Activated CD4-positive, alpha-beta T cell treated with anti-CD3 and anti-CD28 coated beads for 4 hours (primary cell): ENCODE measurements at regions not wholly inside any gene's neighbourhood (a gene's known extent, or its start where the extent isn't known, plus 50 kb on each side); places are given as distances from the start of the nearest gene placed in this dataset.
"Not testable (repeated sequence)": the region's sequence is repeated elsewhere in the genome, so short reads cannot be mapped to it uniquely, and the experiment has no call there.

Experiments
- DNase-seq, 2 donors: peaks; one replicate each; pipeline ENCODE4 v3.0.0-alpha.2; 2020

DNA sequence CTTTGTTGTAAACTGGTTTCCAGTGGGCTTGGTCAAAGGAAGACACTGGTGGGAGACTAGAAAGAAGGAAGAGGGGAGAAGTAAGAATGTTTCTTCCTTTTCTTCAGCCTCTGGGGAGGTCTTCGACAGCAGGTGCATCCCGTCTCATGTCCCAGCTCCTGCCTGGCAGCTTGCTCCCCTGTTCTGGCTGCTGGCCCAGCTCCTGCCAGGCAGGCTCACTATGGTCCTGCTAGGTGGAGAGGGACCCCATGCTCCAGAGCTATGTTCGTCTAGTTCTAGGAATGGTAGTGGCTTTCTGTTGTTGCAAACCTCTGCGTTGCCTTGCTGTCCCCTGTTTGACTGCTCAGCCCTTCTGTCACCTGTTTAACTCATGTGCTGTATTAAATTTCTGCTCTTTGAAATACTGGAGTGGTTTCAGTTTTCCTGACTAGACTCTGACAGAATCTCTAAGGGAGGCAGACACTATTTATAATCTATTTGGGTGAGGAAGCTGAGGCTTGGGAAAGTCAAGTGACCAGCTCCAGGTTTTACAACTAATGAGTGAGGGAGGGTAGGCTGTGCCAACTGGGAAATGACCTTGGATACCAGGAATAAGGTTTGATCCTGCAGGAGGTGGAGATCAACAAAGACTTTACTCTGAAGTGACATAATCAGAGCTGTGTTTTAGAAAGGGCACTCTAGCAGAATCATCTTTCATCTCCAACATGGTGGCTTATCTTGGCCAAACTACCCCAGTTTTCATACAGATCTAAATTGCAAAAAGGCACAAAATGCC is 94.7 kb upstream of the DDHD1 start:
- no peak for DNase-seq

DNA sequence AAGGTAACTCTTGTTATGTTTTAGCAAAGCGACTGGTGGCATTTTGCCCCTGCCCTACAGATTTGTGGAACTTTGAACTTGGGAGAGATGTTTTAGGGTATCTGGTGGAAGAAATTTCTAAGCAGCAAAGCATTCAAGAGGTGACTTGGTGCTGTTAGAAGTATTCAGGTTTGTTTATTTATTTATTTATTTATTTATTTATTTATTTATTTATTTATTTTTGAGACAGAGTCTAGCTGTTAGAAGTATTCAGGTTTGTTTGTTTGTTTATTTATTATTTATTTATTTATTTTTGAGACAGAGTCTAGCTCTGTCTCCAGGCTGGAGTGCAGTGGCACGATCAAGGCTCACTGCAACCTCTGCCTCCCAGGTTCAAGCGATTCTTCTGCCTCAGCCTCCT is 89.8 kb upstream of the DDHD1 start:
- not testable (repeated sequence) for DNase-seq

DNA sequence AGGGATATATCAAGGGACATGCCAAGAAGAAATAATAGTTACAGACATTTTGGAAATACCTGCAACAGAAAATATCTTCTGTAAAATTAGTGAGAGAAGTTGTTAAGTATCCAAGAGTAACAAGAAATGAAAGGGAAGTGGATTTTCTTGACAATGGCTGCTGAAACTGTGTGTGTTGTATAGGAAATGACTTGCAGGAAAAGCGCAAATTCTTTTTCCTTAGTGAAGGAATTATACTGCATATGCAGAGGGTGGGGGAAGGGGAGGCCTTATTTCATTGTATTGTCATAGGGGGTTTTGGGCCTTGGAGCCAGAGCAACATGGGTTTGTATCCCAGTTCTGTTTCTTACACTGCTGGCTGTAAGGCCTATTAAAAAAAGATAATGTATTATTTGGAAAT is 84.4 kb upstream of the DDHD1 start:
- DNase-seq, result no peak

DNA sequence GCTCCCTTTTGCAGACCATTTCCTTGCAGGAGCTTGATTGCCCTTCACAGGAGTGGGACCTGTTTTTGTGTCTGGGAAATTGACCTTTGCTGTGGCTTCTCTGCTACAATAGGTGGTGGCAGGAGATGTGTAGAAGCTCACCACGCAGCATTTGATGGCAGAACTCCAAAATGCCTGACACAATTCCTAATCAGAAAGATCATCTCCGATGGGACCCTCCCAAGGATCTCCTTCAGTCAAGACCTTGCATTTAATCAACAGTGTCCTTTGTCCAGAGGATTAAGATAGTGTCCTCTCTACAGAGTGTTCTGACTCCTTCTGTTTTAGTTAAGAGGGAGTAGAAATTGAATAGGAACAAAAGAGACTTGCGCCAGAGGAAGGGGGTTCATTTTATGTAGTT is 83.6 kb upstream of the DDHD1 start:
- no peak for DNase-seq

DNA sequence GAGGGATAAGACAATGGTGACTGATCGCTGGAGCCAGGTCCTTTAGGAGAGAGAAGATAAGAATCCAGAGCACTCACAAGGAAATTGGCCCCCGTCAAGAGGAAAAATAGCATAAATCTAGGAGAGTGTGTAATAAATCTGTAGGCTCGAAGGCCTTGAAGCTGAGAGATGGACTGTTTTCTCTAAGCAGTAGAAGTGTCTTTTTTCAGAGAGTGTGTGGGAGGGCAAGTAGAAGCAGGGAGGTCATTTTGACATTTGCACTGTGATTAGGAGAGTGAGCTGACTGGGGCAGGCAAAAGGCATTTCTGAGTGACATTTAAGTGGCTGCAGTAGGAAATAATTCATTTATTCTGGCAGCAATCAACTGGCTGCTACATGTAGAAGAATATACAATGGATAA is 78.0 kb upstream of the DDHD1 start:
- DNase-seq, result no peak

DNA sequence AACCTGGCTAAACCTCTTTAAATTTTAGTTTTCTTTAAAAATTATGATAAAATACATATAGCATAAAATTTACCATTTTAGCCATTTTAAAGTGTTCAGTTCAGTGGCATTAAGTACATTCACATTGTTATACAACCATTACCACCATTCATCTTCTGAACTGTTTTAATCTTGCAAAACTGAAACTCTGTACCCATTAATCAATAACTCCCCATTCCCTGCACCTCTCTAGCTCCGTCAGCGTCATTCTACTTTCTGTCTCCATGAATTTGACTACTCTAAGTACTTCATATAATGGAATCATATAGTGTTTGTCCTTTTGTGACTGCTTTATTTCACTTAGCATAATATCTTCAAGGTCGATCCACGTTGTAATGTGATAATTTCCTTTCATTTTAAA is 75.8 kb upstream of the DDHD1 start:
- DNase-seq, result no peak

DNA sequence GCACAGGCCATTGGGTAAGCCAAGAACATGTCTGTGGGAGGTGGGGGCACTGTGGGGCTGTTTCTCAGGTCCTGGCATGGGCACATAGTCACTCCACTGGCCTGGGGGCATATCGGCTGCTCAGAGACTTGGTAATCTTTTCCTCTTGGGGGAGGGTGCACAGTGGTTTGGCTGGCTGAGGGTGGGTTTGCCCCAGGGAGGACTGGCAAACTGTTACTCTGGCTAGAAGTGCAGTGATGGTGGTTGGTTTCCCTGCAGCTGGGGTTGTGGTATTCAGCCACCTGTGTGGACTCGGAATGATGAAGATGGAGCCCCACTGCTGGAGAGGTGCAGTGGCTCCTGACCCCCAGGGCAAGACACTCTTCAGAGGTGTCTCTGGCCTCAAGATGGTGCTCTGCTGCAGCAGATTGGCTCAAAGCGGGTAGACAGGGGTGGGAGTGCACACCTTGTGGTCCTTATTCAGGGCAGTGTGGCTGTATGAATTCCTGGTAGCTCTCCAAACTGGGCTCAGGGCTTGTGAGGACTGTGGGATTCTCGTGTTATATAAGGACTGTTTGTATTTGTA is 74.1 kb upstream of the DDHD1 start:
- DNase-seq, result no peak

DNA sequence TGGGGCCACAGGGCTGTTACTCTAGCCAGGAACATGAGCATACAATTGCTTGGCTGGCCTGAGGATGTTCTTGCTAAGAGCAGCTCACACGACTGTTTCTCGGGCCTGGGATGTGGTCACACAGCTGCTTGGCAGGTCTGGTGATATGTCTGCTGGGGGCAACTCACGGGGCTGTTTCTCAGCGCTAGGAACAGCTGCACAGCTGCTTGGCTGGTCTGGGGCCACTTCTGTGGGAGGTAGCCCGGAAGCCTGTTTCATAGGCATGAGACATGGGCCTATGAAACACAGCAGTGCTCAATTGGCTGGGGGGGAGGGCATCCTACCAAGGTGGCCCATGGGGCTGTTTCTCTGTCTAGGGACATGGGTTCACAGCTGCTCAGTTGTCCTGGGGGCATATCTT is 73.4 kb upstream of the DDHD1 start:
- DNase-seq, result no peak

DNA sequence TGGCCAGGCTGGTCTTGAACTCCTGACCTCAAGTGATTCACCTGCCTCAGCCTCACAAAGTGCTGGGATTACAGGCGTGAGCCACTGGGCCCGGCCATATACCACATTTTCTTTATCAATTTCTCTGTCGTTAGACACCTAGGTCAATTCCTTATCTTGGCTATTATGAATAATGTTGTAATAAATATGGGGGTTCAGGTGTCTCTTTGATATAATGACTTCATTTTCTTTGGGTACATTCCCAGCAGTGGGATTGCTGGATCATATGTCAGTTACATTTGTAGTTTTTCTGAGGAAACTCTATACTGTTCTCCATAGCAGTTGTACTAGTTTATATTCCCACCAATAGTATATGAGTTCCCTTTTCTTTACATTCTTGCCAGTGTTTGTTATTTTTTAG is 67.8 kb upstream of the DDHD1 start:
- DNase-seq, result no peak

DNA sequence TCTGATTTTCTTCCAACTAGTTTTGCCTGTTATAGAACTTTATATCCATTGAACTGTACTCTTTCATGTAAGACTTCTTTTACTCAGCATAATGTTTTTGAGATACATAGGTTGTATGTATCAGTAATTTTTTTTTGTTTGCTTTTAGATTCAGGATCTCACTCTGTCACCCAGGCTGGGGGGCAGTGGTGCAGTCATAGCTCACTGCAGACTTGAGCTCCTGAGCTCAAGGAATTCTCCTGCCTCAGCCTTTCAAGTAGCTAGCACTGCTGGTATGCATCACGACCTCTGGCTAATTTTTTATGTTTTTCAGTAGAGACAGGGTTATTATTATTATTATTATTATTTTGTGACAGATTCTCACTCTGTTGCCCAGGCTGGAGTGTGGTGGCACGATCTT is 65.0 kb upstream of the DDHD1 start:
- DNase-seq, result no peak

DNA sequence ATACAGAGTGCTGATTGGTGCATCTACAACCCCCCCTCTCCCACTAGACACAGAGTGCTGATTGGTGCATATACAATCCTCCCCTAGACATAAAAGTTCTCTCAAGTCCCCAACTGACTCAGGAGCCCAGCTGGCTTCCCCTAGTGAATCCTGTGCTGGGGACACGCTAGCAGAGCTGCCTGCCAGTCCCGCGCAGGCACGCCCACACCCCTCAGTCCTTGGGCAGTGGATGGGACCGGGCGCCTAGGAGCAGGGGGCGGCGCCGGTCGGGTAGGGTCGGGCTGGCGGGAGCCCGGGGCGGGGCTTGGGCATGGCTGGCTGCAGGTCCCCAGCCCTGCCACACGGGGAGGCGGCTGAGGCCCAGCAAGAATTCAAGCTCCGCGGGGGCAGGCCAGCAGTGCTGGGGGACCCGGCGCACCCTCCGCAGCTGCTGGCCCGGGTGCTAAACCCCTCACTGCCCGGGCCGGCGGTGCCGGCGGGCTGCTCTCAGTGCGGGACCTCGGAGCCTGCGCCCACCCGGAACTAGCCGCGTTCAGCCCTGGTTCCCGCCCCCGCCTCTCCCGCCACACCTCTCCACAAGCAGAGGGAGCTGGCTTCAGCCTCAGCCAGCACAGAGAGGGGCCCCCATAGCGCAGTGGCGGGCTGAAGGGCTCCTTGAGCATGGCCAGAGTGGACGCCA is 64.3 kb upstream of the DDHD1 start:
- peak; percentile 59 to 61 for DNase-seq

DNA sequence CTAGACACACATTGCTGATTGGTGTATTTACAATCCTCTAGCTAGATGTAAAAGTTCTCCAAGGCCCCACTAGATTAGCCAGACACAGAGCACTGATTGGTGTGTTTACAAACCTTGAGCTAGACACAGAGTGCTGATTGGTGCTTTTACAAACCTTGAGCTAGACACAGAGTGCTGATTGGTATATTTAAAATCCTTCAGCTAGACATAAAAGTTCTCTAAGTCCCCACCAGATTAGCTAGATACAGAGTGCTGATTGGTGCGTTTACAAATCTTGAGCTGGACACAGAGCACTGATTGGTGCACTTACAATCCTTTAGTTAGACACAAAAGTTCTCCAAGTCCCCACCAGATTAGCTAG is 63.8 kb upstream of the DDHD1 start:
- not testable (repeated sequence) for DNase-seq

DNA sequence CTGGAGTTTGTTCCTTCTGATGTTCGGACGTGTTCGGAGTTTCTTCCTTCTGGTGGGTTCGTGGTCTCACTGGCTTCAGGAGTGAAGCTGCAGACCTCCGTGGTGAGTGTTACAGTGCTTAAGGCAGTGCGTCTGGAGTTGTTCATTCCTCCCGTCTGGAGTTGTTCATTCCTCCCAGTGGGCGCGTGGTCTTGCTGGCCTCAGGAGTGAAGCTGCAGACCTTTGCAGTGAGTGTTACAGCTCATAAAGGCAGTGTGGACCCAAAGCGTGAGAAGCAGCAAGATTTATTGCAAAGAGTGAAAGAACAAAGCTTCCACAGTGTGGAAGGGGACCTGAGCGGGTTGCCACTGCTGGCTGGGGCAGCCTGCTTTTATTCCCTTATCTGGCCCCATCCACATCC is 63.4 kb upstream of the DDHD1 start:
- DNase-seq, result not testable (repeated sequence)

DNA sequence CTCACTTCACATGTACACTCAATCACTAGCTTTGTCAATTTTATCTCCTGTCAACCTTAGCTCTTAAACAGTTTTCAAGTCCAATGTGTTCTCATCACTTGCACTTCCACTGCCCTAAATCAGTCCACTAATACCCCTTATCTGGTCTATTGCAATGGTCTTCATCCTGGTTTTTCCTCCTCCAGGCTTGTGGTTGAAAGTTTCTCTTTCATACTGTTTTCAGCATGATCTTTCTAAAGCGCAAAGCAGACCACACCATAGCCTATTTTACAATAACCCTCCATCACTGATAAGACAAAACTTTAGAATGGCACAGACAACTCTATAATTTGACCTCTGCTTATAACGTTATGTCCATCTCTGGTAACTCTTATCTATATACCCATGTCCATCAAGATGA is 62.0 kb upstream of the DDHD1 start:
- no peak for DNase-seq

DNA sequence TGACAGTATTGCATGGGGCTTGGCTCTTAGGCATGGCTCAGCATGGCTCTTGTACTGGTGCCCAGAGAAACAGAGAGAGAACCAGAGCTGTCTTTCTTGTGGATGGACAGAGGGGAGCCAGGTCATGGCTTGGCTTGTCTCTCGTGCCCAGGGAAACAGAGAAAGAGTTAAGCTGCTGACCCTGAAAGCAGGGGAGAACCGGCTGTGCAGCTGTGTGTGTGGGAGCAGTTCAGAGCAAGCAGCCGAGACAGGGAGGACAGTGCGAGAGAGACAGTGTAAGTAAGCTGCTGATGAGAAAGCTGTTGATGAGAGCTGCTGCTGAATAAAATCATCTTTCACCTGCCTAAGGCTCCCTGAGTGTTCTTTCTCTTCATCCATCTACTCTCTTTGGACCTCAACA is 61.3 kb upstream of the DDHD1 start:
- no peak for DNase-seq

DNA sequence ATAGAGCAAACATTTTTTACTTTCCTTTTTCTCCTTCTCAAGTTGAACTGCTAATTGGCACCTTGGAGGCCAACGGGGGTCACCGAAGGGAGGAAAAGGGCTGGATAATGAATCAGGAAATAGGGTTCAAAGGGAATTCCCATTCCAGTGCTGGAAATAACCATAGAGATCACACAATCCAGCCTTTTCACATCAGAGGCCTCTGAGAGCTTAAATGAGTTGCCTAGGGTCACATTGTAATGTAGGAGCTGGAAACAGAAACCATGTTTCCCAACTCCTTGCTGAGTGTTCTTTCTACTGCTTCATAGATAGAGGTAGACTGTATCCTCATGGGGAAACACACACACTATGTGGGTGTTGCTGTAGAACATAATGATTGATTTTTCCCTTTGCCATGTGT is 60.6 kb upstream of the DDHD1 start:
- DNase-seq, result no peak

DNA sequence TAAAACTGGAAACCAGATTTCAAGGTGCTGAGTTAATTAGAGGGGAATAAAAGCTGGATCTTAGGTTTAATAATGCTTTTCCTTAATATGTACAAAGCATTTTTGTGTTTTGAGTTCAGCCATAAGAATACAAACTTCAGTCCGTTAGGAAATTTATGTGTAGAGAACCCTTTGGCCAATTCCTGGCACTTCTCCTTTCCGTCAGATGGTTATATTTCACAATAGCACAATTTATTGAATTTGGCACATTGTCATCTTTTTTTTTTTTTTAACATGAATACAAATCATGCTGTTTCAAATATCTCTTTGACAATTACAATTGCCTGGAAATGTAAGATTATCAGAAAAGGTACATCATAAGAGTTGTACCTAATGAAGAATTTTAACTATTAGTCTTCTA is 56.2 kb upstream of the DDHD1 start:
- DNase-seq, result no peak
